ENCODE measurements at regions not wholly inside any gene's neighbourhood (a gene's known extent, or its start where the extent isn't known, plus 50 kb on each side); places are given as distances from the start of the nearest gene placed in this dataset.

- TF ChIP-seq CTCF (IDR thresholded peaks at IDR 0.05; ENCODE audit: low read depth, low read length, poor library complexity, severe bottlenecking) (no peak), EZH2phosphoT487 (IDR thresholded peaks at IDR 0.05; ENCODE audit: borderline replicate concordance, low read length) (no peak)
Measured at GRCh38 chr11:90426442-90426841, 203.6 kb upstream of the CHORDC1 start.

Data from DOHH2 (cell line).